Type B pancreatic cell (in vitro differentiated cells): ENCODE measurements at regions not wholly inside any gene's neighbourhood (a gene's known extent, or its start where the extent isn't known, plus 50 kb on each side); places are given as distances from the start of the nearest gene placed in this dataset.

ENCODE experiments used
- DNase-seq: peaks from one replicate; pipeline ENCODE4 v3.0.0; 2021; ENCODE audit warnings: mixed read lengths; ENCODE audit not compliant: unreplicated experiment; ENCODE audit errors: extremely low spot score
- H3K27ac Mint-ChIP-seq: 2 replicates; pipeline ENCODE4 v1.8.0; 2021; ENCODE audit warnings: mild to moderate bottlenecking, mixed read lengths
- H3K27me3 Mint-ChIP-seq: 2 replicates; pipeline ENCODE4 v1.8.0; 2021; ENCODE audit warnings: mixed read lengths
- H3K36me3 Mint-ChIP-seq: 2 replicates; pipeline ENCODE4 v1.8.0; 2021; ENCODE audit warnings: mixed read lengths
- H3K4me1 Mint-ChIP-seq: one replicate; pipeline ENCODE4 v1.8.0; 2021; ENCODE audit warnings: mixed read lengths; ENCODE audit not compliant: unreplicated experiment
- H3K4me3 Mint-ChIP-seq: 2 replicates; pipeline ENCODE4 v1.8.0; 2021; ENCODE audit warnings: mild to moderate bottlenecking, mixed read lengths
- H3K9me3 Mint-ChIP-seq: 2 replicates; pipeline ENCODE4 v1.8.0; 2021; ENCODE audit warnings: mixed read lengths
- TF ChIP-seq, protein P1 (sequence below): fragments of 200-600 bp; sonication (generic); conservative IDR thresholded peaks from 2 replicates; pipeline ENCODE4 v1.5.0; 2021; ENCODE audit warnings: antibody characterized with exemption, mild to moderate bottlenecking

DNA sequence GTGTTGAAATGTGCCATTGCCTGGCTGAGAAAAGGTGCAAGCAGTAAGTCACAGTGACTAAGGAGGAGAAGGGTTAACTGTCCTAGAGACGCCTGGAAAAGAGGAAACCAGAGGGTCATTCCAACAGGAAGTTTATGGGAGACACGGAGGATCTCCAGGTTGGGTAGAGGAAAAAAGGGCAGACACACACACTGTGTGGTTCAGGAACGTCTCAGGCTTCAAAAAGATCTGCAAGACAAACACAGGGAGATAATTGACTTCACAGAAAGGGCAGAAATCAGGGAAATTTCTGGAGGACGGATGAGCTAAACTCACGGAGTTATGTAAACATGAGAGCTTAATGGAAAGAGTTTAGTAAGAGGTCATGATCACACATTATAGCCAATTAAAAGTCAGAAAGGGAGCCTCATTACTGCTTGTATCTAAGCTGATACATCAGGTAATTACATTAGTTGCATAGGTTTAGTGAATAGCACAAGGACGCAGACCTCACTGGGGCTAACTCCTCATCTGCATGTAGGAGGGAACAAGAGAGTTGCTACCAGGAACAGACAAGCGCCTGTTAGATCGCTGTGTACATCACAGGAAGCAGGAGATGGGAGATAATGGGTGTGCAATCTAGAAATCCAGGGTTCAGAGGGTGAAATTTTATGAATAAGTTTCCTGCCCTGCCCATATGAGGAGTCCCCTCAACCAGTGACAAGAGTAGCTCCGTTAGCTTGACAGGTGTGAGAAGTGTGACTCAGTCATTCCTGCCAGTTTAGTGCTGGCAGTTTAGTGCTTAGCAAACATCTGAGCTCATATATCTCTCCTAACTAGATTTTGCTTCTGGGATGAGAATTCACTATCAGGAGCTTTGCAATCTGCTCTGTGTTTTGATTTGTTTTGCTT, 96.6 kb upstream of the TNR start:
- peak overlapping the region; percentile 8 for H3K27ac Mint-ChIP-seq
- H3K4me1 Mint-ChIP-seq = peaks cover 26% of the 10 kb centered on the region
- peak overlapping the region; percentile 53 for H3K4me3 Mint-ChIP-seq
- H3K27me3 Mint-ChIP-seq = peaks cover 35% of the 10 kb centered on the region
- DNase-seq = no peak
- TF ChIP-seq, protein P1, sequence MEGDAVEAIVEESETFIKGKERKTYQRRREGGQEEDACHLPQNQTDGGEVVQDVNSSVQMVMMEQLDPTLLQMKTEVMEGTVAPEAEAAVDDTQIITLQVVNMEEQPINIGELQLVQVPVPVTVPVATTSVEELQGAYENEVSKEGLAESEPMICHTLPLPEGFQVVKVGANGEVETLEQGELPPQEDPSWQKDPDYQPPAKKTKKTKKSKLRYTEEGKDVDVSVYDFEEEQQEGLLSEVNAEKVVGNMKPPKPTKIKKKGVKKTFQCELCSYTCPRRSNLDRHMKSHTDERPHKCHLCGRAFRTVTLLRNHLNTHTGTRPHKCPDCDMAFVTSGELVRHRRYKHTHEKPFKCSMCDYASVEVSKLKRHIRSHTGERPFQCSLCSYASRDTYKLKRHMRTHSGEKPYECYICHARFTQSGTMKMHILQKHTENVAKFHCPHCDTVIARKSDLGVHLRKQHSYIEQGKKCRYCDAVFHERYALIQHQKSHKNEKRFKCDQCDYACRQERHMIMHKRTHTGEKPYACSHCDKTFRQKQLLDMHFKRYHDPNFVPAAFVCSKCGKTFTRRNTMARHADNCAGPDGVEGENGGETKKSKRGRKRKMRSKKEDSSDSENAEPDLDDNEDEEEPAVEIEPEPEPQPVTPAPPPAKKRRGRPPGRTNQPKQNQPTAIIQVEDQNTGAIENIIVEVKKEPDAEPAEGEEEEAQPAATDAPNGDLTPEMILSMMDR = no peak
- H3K36me3 Mint-ChIP-seq = no peaks in the 10 kb centered on the region
- no peaks in the 10 kb centered on the region for H3K9me3 Mint-ChIP-seq

DNA sequence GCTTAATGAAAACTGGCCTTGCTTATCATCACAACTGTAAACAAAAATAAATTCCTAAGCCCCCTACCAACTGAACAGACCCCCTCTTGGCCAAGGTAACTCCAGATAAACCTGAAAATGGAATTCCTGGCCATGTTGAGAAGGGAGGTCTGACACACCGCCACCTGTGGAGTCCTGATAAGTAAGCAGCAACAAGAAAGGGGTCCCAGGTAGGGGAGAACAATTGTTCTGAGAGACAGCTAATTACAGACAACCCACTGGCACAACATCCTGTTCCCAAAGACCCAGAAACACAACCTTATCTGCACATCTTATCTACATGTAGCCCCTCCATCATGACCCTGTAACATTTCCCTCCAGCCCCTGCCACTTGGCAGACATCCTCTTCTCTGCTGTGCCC, 91.2 kb upstream of the TNR start:
- no peak overlapping the region for H3K4me3 Mint-ChIP-seq
- TF ChIP-seq, protein P1 = no peak
- no peaks in the 10 kb centered on the region for H3K27me3 Mint-ChIP-seq
- H3K36me3 Mint-ChIP-seq = no peaks in the 10 kb centered on the region
- no peak overlapping the region for H3K27ac Mint-ChIP-seq
- no peaks in the 10 kb centered on the region for H3K9me3 Mint-ChIP-seq
- peaks cover 6% of the 10 kb centered on the region for H3K4me1 Mint-ChIP-seq
- DNase-seq = no peak

DNA sequence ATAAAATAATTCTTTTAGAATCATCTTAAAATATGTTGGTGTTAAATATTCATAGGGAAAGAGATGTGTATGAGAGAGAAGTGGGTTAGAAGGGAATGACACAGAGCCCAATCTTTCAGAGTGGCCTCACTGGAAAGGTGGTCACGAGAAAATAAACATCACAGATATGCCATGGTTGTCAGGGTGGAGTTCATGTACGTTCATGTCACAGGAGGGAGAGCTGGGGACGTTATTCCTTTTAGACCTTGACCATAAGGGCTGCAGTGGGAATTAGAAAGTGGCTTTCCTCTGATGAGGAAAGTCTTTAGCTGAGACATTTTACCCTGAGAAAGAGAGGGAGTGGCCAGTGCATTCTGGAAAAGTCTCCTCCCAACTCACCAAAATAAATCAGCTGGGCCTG, 90.6 kb upstream of the TNR start:
- TF ChIP-seq, protein P1 = no peak
- Mint-ChIP-seq H3K9me3 (no peaks in the 10 kb centered on the region), H3K4me1 (peaks cover 4% of the 10 kb centered on the region), H3K27ac (no peak overlapping the region), H3K4me3 (no peak overlapping the region), H3K36me3 (no peaks in the 10 kb centered on the region), H3K27me3 (no peaks in the 10 kb centered on the region)
- DNase-seq = no peak

DNA sequence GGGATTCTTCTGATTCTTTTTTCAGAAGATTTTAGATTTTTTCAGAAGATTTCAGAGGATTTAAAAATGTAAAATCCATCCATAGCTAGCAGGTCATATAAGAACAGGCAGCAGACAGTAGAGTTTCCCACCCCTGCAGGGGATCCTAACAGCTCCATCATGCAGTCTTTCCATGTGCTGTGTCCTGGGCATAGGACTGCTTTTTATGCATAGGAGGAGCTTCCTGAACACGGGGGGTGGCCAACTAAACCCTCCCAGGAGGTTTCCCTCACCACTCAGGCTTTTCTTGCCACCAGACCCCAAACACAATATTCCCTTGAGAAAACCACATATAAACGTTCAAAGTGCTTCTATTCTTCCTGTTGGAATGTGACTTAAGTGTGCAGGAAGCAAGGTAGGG, 90.1 kb upstream of the TNR start:
- TF ChIP-seq, protein P1 = no peak
- Mint-ChIP-seq H3K4me1 (peaks cover 4% of the 10 kb centered on the region), H3K9me3 (no peaks in the 10 kb centered on the region), H3K27ac (no peak overlapping the region), H3K27me3 (no peaks in the 10 kb centered on the region), H3K4me3 (no peak overlapping the region), H3K36me3 (no peaks in the 10 kb centered on the region)
- DNase-seq = no peak

DNA sequence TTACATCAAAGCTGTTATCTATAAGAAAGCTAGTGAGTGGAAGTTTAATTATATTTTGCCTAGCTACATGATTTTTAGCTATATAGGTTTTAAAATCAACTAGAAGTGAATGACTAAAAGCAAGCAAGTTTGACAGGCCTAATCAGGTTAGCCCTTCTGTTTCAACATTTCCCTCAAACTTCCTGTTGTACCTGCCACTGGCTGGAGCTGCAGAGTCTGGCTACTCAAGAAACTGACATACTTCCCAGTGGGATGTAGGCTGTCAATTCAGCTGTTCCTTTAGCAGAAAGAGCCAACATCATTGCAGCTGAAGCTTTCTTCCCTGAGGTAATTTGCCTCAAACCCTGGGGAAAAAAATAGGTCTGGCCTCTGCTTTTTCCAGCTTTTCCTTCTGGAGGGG, 87.1 kb upstream of the TNR start:
- Mint-ChIP-seq H3K4me1 (peaks cover 4% of the 10 kb centered on the region), H3K4me3 (no peak overlapping the region), H3K27ac (no peak overlapping the region), H3K9me3 (no peaks in the 10 kb centered on the region), H3K36me3 (no peaks in the 10 kb centered on the region), H3K27me3 (no peaks in the 10 kb centered on the region)
- DNase-seq = no peak
- TF ChIP-seq, protein P1 = no peak
